T-helper 2 cell (primary cell): ENCODE measurements at regions not wholly inside any gene's neighbourhood (a gene's known extent, or its start where the extent isn't known, plus 50 kb on each side); places are given as distances from the start of the nearest gene placed in this dataset.

Experiments used
- DNase-seq, 5 experiments: peaks; one replicate each; pipeline versions ENCODE4 v3.0.0 to v3.0.0-alpha.2; 2012 to 2022

- DNase-seq, result no peak
These were observed 630.3 kb upstream of the CDH18 start for GRCh38 chr5:20618340-20618739.

DNA sequence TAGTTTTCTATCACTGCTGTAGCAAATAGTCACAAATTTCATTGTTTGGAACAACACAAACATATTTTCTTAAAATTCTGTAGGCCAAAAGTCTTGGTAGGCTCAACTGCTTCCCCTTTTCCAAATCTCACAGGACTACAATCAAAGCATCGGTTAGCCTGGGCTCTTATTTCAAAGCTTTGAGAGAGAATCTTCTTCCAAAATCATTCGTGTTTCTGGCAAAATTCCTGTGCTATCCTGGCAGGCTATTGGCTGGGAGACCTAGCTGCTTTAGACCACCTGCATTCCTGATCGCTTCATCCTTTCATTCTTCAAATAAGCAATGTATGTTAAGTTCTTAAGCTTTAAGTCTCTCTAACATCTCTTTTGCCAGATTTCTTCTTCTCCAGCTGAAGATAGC is 629.8 kb upstream of the CDH18 start:
- DNase-seq, result no peak

GRCh38 chr5:20615888-20616563 is 628.0 kb upstream of the CDH18 start:
- no peak for DNase-seq

DNA sequence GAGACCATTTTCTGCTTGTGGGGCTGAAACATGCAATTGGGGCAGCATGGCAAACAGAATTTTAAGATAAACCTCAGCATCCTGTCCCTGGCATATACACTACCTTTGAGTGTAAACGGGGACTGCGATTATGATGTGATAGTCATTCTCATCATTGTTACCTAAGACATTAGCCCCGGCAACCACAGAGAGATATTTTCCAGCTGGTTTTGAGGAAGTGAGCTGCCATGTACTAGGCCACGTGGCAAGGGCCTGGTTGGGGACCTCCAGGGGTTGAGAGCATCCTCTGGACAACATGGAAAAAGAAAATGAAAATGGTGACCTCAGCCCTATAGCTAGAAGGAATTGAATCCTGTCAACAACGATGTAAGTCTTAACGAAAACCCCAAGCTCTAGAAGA is 623.6 kb upstream of the CDH18 start:
- no peak for DNase-seq

DNA sequence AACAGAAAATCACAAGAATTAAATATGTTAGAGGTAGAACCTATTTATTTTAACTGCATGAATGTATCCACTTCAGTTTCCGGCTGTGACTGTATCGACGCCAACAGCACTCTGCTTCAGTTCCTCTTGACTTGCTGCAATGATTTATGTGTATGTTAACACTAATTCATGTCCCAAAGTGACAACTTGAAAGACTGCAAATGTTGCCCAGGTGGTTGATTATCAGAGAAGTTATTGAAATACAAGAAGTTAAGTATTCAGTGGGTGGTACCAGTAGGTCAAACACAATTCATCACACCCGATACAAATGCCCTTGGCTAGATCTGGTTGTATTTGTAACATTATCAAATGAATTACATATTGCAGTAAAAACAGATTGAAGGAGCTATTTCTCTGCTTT is 622.7 kb upstream of the CDH18 start:
- no peak for DNase-seq

- DNase-seq, result no peak
These were observed 621.1 kb upstream of the CDH18 start for GRCh38 chr5:20609126-20609525.

DNA sequence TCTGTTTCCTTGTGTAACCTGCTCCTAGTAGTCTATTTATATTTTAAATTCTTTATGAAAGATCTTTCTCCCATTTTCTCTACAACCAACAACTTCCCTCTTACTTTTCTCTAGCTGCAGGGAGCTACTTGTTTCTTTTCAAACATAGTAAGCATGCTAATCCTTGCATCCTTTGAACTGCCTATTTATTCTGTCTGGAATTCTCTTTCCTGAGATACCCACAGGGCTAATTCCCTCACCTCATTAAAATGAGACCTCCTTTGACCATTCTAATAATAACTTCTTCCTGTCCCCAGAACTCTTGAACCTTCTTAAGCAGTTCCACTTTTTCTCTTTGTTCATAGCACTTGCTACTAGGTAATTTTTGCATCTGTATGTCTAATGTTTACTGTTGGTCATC is 620.6 kb upstream of the CDH18 start:
- DNase-seq, result no peak

- no peak for DNase-seq
These were observed 617.9 kb upstream of the CDH18 start for GRCh38 chr5:20605732-20606525.

- DNase-seq, result no peak
These were observed 617.0 kb upstream of the CDH18 start for GRCh38 chr5:20604992-20605391.

DNA sequence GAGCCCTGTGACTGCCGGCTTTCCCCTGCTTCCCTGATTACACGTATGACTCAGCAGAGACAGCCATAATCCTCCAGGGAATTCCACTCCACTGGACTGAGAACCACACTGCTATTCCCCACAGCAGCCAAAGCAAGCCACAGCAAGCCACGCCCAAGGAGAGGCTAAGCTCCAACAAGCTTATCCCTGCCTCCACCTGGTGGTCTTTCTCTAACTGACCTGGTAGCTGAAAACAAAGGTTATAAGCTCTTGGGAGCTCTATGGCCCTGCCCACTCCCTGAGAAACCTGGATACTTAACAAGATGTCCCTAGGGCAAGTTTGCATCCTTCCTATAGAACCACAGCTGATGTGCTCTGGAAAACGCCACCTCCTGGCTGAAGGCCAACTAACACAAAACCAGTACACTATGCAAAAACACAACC is 613.7 kb upstream of the CDH18 start:
- no peak for DNase-seq

- no peak for DNase-seq
These were observed 602.4 kb upstream of the CDH18 start for GRCh38 chr5:20590356-20590755.

DNA sequence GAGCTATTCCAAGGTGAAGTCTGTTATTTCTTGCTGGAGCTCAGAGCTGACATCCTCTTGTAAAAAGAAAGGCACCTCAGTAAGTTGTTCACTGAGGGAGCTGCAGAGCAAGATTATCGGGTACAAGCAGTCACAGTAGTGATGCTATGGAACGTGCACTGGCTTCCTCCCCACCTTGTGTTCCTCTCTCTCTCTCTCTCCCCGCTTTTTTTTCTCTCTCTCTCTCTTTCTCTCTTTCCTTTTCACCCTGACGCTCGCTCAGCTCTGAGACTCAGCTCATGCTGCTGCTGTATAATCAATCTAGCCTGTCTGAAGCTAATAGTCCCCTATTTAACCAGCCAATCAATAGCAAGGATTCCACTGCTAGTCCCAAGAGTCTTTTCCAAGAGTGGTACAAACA is 587.6 kb upstream of the CDH18 start:
- DNase-seq, result no peak

DNA sequence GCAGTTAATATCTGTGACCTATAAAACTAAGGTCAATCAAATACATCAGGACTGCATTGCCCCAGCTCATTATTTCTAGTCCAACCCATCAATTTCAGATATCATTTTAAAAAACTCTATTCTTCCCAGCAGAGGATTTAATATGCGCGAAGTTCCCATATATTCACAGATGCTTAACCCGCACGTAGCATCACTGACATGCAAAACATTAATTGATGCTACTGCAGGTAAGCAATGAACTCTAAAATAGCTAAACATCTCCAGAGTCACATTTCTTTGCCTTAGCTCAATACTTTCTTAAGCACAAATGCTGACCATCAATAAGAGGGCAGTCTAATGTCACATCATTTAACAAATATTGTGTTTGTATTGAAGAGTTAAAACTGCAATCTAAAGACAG is 586.6 kb upstream of the CDH18 start:
- no peak for DNase-seq

DNA sequence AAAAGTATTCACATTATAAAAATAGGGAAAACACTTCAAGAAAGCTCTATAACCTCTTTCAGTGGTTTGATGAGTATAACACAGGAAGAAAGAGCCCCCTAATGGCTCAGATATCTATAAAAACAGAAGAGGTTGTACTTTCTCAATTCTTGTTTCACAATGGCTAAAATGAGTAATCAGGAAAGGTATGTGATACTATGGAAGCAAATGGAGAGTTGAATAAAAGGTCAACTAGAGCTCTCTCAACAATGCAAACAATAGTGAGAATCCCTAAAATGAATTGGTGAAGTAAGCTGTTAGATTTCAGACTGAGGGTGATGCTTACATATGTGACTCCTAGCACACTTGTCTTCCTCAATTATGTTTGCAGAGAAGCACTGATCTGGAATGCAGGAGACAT is 584.6 kb upstream of the CDH18 start:
- DNase-seq, result no peak

DNA sequence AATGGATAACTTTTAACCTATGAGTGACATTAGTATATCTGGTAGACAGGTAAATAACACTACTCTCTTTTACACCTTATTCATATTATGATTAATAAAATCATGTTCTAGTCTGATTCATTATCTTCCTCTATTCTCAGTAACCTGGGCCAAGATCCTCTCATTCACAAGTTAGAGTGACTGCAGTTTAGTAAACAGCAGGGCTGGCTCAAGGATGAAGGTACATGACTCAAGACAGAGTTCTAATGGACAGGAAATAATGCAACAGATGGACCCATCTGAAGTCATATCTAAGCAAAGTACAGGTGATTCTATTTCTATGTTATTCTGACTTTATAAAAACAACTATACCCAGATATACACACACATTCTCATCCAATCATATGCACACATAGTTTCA is 582.5 kb upstream of the CDH18 start:
- DNase-seq, result no peak

DNA sequence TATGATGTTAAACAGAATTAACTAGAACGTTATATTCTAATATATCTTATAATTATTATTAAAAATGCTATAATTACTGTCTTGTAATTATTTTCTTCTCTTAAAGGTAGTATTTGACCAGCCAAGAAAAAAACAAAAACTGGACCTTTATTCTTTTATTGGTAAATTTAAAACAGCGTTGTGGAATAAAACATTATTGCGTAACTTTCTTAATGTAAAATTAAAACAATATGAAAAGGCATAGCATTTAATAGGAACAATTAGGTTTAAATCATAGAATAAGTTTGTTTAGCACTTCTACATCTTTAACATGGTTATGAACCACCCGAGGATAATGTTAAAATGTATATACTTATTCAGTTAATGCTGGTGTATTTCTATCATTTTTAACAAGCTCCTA is 574.5 kb upstream of the CDH18 start:
- no peak for DNase-seq

DNA sequence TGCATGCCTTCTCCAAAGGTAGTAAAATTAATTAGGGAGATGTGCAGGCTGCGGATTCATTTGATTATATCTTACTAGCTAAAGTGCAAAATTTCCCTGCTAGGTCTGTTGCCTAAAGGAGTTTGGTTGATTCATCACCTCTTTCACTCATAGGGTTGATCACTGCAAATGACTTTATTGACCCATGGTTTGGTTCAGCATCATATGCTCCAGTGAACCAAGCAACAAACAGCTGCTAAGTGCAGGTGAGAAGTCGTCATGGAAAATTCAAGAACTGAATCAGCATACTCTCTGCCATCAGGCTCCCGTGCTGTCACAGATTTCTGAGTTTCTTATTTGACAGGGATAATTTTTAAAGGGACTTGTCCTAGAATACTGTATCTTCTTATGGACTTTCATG is 571.8 kb upstream of the CDH18 start:
- DNase-seq, result no peak

- no peak for DNase-seq
These were observed 568.2 kb upstream of the CDH18 start for GRCh38 chr5:20556115-20556763.

GRCh38 chr5:20555034-20555433 is 567.0 kb upstream of the CDH18 start:
- no peak for DNase-seq

DNA sequence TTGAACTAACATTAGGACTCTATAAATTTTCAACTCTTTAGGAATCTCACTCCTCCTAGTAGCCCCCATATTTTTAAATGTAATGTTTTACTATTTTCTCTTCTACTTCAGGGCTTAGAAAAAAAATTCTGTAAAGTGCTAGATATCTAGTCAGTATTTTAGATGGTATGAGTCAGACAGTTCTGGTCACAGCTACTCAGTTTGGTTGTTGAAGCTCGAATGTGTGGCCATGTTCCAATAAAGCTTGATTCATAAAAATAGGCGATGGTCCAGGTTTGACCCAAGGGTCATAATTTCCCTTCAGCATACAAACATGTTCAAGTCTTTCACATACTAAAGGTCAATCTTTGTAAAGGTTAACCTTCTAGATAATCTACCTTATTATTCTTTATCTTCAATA is 566.0 kb upstream of the CDH18 start:
- no peak for DNase-seq

DNA sequence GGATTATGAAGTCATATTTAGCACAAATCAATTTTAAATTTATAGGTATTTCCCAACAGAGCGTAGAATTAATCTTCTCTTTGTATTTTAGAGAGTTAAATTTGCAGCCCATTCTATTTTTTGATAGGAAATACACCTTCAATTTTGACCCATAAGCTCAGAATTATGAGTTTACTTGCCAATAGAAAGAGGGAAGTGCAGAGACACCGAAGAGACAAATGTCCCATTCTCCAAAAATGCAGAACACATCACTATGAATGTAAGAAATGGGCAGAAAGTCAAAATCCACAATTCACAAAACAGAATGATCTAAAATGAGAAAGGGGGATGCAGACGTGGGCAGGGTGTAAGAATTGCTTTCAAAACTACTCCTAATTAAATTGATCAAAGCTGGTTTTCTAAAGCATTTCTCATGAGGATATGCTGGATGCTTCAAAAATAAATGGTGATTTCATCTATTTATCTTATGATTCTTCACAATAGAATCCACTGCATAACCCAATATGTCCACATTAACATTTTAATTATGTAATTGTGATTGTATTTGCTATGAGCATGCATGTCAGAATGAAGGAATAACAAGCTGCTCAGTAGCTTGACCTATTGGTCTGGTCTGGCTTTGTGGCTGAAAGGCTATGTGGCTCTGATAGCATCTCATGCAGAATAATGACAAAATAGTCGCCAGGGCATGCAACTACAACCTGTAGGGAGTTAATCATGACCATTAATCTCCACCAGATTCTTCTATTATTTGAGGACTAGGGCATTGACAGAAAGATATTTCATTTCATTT is 550.1 kb upstream of the CDH18 start:
- DNase-seq, result no peak

- no peak for DNase-seq
These were observed 548.8 kb upstream of the CDH18 start for GRCh38 chr5:20536813-20537212.

DNA sequence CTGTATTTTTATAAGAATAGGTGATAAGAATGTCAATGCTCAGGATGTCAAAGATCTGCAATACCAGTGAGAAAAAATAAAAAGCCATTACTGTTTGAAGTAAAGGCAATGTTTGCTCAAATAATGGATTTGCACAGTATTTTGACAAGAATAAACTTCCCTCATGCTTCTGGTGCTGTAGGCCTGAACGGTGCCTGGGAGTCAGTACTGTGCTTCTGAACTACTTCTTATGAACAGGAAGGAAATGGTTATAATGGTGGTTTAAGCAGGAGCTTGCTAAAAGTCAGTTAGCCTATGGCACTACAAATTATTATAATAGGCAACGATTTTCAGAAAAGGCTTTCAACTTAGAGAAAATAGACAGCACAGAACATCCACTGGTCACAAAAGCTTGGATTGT is 548.3 kb upstream of the CDH18 start:
- peak in 1 of 5 experiments; percentile 0 for DNase-seq
